ENCODE measurements at regions not wholly inside any gene's neighbourhood (a gene's known extent, or its start where the extent isn't known, plus 50 kb on each side); places are given as distances from the start of the nearest gene placed in this dataset.

GRCh38 chr22:49240016-49240380 is 587.7 kb downstream of the BRD1 start:
- no peak for DNase-seq (ENCODE audit: low read depth)

GRCh38 chr22:49239264-49240015 is 588.2 kb downstream of the BRD1 start:
- no peak for DNase-seq (ENCODE audit: low read depth)

DNA sequence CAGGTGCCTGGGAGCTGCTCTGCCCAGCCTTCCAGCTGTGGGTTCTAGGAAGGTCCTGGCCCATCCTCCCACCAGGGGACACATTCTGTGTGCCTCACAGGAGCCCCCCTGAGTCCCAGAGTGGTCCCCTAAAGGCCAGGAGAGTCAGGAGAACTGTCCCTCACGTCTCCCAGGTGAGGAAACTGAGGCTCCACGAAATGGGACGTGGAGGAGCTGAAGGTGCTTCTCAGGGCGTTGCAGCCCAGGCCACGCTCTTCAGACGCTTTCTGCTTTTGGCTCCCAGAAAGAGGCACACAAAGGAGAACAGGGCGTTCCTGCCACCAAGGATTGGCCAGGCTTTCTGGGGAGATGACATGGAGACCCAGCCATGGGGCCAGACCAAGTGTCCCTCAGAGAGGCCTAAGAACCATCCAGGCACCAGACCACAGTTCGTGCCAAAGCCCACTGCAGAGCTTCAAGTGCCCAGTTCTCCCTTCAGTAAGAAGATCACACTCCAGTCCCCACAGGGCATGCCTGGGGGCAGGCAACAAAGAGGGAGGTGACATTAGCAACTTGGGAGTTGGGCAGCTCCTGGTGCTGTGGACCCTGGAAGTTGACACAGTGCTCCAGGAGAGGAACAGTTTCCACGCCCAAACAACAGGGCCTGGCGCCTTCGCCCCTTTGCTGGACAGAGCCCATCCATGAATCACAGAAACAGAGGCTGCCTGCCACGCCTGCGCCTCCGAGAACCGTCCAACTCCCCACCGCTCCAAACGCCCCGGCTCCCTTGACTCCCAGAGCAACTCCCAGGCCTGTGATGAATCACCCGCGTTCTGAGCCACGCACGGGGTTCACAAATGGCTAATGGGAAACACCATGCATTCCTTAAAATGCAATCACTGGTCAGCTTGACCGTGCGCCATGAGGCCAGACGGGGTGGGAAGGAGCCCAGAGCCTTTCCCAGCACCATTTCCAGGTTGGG is 589.2 kb downstream of the BRD1 start:
- no peak for DNase-seq (ENCODE audit: low read depth)

DNA sequence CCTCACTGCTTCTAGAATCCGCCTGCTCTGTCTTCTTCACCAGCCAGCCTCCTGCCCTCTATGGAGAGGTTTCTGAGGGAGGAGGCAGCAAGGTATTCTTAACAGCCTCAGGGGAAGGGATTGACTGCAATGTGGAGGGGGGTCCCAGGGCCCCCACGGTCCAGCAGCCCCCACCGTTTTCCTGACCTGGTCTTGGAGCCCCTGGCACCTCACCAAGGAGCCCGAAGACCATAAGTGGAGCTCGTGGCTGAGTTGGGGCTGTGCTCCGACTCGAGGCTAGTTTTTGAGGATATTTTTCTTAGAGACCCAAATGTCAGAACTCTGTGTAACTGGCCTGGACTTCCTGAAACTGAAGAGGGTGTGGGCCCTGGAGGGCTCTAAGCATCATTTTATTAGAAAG is 590.0 kb downstream of the BRD1 start:
- no peak for DNase-seq (ENCODE audit: low read depth)

DNA sequence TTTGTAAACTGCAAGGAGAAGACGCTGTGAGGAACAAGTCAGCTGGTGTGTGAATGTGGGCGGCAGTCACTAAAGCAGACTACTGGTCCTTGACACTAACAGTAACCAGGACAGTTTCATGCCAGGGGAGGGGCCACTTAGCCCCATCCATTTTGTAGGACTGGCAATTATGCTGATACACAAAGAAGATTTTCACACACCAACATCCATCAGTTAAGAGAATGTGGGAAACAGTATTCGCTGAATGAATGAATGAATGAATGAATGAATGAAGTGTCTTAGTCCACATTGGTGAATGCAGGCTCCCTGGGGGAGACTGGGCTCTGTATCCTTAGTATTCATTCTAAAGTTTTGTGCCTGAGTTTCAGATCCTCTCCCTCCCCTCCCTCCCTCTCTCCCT is 590.4 kb downstream of the BRD1 start:
- no peak for DNase-seq (ENCODE audit: low read depth)

DNA sequence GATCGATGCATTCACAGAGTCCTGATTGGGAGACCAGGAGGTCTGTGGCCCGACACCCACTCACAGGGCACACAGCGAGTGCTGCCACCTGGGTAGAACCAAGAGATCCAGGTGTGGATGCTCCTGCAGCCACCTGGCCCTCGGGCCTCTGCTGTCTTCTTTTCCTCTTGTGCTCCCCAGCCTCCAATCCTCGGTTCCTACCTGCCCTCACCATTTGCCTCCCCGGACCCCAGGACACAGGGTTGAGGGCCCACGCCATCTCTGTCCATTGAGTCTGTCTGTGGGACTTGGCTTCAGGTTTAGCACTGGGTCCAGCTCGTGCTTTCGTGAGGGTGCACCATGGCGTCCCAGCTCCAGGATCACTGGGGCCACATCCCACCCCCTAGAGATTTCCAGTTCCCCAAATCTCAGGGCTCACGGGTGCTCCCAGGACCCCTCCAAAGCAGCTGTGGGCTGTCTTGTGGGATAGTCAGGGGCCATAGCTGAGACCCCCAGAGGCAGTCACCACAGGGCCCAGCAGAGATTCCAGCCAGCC is 591.1 kb downstream of the BRD1 start:
- no peak for DNase-seq (ENCODE audit: low read depth)

DNA sequence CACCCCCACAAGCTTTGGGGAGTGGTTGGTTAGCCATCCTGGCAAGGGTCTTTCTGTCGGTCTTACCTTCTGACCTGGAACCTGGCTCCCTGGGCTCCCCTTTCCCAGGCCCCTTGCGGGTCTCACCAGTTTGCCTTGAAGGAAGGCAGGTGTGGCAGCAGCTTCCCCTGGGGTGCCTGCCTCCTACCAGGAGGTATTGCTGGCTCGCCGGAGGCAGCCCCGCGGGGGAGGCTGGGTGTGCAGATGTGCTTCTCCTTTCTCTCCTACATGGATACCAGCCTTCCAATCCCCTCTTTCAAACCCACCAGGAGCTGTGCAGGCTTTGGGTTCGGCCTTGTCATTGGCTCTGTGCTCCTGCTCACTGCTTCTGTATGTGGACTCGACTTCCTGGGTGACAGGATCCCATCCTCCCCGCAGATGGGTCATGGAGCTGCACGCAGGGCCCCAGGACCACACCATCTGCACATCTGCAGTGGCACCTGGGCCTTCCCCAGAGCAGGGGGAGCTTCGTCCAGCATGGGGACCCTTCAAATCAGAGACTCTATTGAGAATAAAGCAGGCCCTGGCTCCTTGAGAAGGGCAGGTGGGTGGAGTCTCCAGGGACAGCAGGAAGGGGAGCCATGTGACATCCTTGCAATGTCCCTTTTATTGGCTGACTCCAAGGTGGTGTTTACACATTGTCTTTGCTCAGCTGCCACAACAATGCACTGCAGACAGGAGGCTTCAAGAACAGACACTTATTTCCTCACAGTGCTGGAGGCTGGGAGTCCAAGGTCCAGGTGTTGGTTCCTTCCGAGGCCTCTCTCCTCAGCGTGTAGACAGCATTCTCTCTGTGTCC is 592.0 kb downstream of the BRD1 start:
- DNase-seq (ENCODE audit: low read depth) = no peak

GRCh38 chr22:49234459-49234858 is 593.2 kb downstream of the BRD1 start:
- no peak for DNase-seq (ENCODE audit: low read depth)

DNA sequence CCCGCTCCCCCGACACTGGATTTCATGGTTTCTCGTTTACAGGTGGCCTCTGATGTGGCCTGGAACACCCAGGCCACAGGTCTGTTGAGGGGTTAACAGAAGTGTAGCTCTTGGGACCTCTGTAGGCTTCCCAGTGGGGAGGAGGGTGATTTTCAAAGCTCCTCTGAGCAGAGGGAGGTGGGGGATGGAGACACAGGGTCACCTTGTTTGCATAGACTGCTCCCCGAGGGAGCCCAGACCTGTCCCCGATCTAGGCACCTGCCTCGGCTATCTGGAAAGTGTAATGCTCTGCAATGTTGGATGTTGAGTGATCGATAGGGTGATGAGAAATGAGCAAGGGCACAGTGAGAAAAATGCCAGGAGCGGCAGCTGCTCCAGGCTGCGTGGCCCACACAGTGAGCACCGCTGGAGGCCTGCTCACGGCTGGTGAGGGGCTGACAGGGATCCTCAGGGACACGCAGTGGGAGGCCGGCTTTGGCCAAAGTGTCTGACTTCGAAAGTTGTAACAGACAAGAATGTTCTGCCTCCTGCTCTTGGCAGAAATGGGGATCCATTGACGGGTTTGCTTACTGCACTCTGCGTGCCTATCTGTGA is 594.1 kb downstream of the BRD1 start:
- DNase-seq (ENCODE audit: low read depth) = no peak

- DNase-seq (ENCODE audit: low read depth) = no peak
Observed at GRCh38 chr22:49232319-49233067, 595.2 kb downstream of the BRD1 start.

DNA sequence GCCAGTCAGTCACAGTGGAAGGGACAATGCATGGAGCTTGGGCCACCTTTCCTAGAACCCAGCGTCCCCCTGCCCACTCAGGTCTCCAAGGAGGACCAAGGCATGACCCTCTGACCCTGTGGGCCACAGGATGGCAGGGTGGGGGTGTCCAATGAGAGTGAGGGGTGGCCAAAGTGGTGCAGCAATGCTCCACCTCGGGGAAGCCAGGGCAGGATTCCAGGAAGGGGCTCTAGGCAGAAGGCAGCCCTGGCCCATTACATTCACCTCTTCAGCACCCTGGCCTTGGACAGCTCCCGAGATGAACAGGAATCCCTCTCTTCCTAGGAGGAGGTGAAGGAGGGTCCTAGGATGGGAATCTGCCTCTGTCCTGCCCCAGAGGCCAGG is 597.5 kb downstream of the BRD1 start:
- DNase-seq (ENCODE audit: low read depth) = no peak

DNA sequence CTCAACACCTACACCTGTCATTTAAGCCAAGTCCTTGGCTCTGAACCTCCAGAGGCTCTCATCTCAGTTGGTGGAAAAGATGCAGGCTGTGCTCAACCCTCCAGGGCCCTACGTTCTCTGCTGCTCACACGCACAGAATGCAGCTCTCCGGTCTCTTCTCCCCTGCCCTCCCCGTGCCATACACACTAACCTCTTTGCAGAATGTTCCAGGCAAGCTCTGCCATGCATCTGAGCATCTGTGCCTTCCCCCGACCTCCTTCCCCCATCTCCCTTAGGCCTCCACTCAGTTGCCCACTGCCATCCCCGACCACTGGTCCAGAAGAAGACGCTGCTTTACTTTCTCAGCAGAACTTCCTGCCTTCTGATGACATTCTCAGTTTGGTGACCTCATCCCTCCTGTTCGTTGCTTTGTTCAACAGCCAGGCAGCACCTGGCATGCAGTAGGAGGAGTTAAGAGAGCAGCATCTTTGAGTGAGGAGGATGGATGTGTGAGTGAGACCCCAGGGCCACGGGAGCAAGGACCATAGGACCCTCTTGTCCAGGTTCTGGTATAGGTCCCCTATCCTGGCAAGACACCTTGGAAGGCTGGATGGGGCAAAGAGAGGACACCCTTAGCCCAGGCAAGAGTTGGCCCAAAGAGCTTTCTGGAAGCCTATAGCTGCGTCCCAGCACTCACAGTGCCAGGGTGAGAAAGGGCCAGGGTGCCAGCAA is 598.0 kb downstream of the BRD1 start:
- DNase-seq (ENCODE audit: low read depth) = no peak

- DNase-seq (ENCODE audit: low read depth) = no peak
Observed at GRCh38 chr22:49228431-49229037, 599.1 kb downstream of the BRD1 start.

DNA sequence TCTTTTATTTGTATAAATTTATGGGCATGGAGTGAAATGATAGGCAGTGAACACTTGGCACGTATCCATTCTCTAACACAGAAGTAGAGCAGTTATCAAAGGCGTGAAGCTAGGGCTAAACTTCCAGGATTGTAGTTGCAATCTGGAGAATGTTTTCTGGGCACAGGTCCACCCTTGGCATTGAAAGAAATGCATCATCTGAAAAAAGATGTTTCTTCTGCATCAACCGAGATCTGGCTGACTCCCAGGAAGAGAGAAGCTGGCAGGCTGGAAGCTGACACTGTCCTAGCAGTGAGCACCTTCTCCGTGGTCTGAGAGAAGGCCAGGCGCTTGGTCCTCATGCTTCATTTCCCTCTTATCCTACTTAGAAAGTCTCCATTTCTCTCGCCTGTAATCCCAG is 600.0 kb downstream of the BRD1 start:
- no peak for DNase-seq (ENCODE audit: low read depth)

- DNase-seq (ENCODE audit: low read depth) = no peak
Observed at GRCh38 chr22:49226096-49226495, 601.6 kb downstream of the BRD1 start.

GRCh38 chr22:49224243-49224642 is 603.4 kb downstream of the BRD1 start:
- DNase-seq (ENCODE audit: low read depth) = no peak

DNA sequence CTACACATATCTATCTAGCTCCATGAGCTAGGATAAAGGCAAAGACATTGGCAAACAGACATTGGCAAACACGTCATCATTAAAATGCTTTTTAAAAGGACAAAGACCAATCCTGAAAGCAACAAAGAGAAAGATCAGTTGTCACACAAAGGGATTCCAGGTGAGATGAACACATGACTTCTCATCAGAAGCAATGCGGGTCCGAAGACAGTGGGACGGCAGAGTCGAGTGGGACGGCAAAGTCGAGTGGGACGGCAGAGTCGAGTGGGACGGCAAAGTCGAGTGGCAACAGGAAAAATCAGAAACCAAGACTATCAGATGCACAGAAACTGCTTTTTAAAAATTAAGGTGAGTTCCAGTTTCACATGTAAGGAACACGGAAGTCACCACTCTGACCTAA is 609.5 kb downstream of the BRD1 start:
- no peak for DNase-seq (ENCODE audit: low read depth)

GRCh38 chr22:49216579-49216978 is 611.1 kb downstream of the BRD1 start:
- no peak for DNase-seq (ENCODE audit: low read depth)

DNA sequence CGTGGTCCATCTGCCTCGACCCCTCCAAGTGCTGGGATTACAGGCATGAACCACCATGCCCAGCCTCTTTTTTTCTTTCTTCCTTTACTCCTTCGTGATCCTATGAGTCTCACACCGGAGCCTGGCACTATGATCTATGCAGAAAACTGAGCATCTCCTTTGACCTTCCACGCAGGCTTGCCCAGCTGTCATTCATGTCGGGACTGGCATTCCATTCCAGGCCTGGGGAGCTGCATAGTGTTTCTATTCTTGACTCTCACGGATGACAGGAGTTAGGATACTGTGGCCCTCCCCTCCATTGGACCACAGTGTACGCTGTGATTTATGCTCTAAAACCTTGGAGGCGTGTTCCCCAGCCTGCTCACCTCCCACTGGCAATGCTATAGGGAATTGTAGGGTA is 611.8 kb downstream of the BRD1 start:
- no peak for DNase-seq (ENCODE audit: low read depth)

GRCh38 chr22:49214976-49215375 is 612.7 kb downstream of the BRD1 start:
- no peak for DNase-seq (ENCODE audit: low read depth)
